ENCODE measurements at regions not wholly inside any gene's neighbourhood (a gene's known extent, or its start where the extent isn't known, plus 50 kb on each side); places are given as distances from the start of the nearest gene placed in this dataset.

DNA sequence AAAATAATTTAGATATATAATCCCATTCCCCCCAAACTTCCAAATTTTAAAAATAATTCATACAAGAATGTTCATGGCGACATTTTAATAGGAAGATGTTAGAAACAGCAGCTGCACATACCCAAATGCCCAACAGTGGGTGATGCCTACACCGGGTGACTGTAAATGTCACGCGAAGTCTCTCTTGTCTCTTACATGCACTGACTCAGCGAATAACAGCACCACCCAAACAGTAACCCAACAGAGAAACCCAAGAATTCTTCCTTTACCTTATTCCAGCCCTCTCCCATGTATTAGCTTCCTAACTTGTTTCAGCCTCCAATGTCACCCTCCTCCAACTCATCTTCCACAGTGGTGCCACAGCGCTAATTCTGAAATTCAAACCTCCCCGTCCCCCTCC is 74.5 kb upstream of the E2F3 start:
- TF ChIP-seq POLR2A (IDR thresholded peaks at IDR 0.05) (no peak), POLR2AphosphoS5 (IDR thresholded peaks at IDR 0.05) (no peak)
